ENCODE measurements at regions not wholly inside any gene's neighbourhood (a gene's known extent, or its start where the extent isn't known, plus 50 kb on each side); places are given as distances from the start of the nearest gene placed in this dataset.

DNA sequence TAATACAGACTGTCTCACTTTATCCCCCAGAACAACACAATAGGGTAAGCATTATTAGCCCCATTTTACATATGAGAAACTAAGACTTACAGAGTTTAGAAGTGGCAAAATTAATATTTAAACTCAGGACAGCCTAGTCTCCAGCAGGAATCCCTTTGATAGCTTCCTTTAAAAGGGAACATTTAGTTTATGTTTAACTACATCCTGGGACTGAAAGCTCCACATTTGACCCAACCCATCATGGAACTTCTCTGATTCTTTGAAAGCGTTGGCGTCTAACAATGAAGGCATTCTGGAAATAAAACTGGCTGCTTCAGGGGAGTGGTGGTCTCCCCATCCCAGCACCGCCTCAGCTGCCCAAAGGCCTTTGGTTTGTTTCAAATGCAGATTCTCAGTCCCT lies 250.6 kb upstream of the NFIA start:
- Histone ChIP-seq H3K27me3 (ENCODE audit: control insufficient read depth in 1 of 2, insufficient read depth in 1 of 2, low read length in 2 of 2) (peaks cover 4 to 5% of the 10 kb centered on the region in 2 experiments), H3K36me3 (ENCODE audit: control insufficient read depth in 1 of 2, insufficient read depth in 2 of 2, low read depth in 1 of 2, low read length in 2 of 2) (no peaks in the 10 kb centered on the region), H2BK120ac (ENCODE audit: low read depth, low read length) (no peak overlapping the region), H2AFZ (ENCODE audit: low read depth, low read length) (no peak overlapping the region), H2AK5ac (ENCODE audit: low read length, severe bottlenecking) (no peak overlapping the region), H4K91ac (ENCODE audit: low read length) (no peak overlapping the region), H3K79me1 (replicated peaks; ENCODE audit: low read length, poor library complexity, severe bottlenecking) (no peaks in the 10 kb centered on the region), H3K9ac (ENCODE audit: low read length) (no peak overlapping the region), H3K9me3 (ENCODE audit: control insufficient read depth, low read length) (no peaks in the 10 kb centered on the region), H3K14ac (ENCODE audit: low read length in 2 of 2) (no peak overlapping the region), H3K4me3 (ENCODE audit: insufficient read depth in 1 of 2, low read depth in 1 of 2, low read length in 2 of 2) (no peak overlapping the region), H3K4ac (ENCODE audit: low read depth in 1 of 2, low read length in 2 of 2) (no peak overlapping the region), H2BK5ac (ENCODE audit: low read depth, low read length, poor library complexity, severe bottlenecking) (peak overlapping the region; percentile 39), H2BK12ac (ENCODE audit: low read length in 2 of 2) (no peak overlapping the region), H3K4me2 (ENCODE audit: low read length, poor library complexity, severe bottlenecking) (peak overlapping the region; percentile 35), H3K27ac (ENCODE audit: low read length, poor library complexity, severe bottlenecking) (peak overlapping the region; percentile 18), H3K18ac (ENCODE audit: low read depth in 1 of 2, low read length in 2 of 2) (no peak overlapping the region), H3K4me1 (ENCODE audit: control insufficient read depth, insufficient read depth, low read depth, low read length) (peaks cover 5% of the 10 kb centered on the region), H4K8ac (ENCODE audit: low read length) (no peak overlapping the region), H3K23ac (ENCODE audit: low read length in 2 of 2) (no peak overlapping the region), H2BK15ac (ENCODE audit: low read depth, poor library complexity, severe bottlenecking) (no peak overlapping the region)
- WGBS, result 82% methylated on average over 3 of the region's 3 CpGs
- no peak for DNase-seq

DNA sequence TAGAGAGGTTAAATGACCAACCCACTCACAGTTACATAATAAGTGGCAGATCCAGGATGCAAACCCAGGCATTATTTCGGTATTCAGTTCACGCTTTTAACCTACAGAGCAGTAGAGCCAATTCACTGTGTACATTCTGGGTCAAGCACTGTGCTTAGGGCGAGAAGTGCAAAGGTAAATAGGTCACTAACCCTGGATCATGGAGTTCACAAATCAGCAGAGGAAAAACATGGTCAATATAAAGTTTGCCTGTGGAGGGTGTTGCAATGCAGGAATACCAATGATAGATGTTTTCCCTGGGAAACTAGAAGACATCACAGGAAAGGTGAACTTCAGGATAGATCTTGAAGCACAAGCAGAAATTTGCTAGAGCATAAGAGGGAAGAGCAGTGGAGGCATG lies 253.4 kb upstream of the NFIA start:
- no peak overlapping the region for H3K18ac ChIP-seq (ENCODE audit: low read depth in 1 of 2, low read length in 2 of 2)
- H3K4me3 ChIP-seq (ENCODE audit: insufficient read depth in 1 of 2, low read depth in 1 of 2, low read length in 2 of 2), result no peak overlapping the region
- no peak overlapping the region for H3K14ac ChIP-seq (ENCODE audit: low read length in 2 of 2)
- H3K36me3 ChIP-seq (ENCODE audit: control insufficient read depth in 1 of 2, insufficient read depth in 2 of 2, low read depth in 1 of 2, low read length in 2 of 2), result no peaks in the 10 kb centered on the region
- 82% methylated on average over 3 of the region's 3 CpGs for WGBS
- no peaks in the 10 kb centered on the region for H3K79me1 ChIP-seq (replicated peaks; ENCODE audit: low read length, poor library complexity, severe bottlenecking)
- no peak overlapping the region for H4K91ac ChIP-seq (ENCODE audit: low read length)
- no peak overlapping the region for H2BK15ac ChIP-seq (ENCODE audit: low read depth, poor library complexity, severe bottlenecking)
- no peak overlapping the region for H3K27ac ChIP-seq (ENCODE audit: low read length, poor library complexity, severe bottlenecking)
- H3K4me1 ChIP-seq (ENCODE audit: control insufficient read depth, insufficient read depth, low read depth, low read length), result peaks cover 5% of the 10 kb centered on the region
- H3K23ac ChIP-seq (ENCODE audit: low read length in 2 of 2), result no peak overlapping the region
- no peak overlapping the region for H3K9ac ChIP-seq (ENCODE audit: low read length)
- no peak overlapping the region for H2AK5ac ChIP-seq (ENCODE audit: low read length, severe bottlenecking)
- no peak overlapping the region for H3K4me2 ChIP-seq (ENCODE audit: low read length, poor library complexity, severe bottlenecking)
- no peak overlapping the region for H2BK12ac ChIP-seq (ENCODE audit: low read length in 2 of 2)
- H3K9me3 ChIP-seq (ENCODE audit: control insufficient read depth, low read length), result no peaks in the 10 kb centered on the region
- no peak overlapping the region for H2BK5ac ChIP-seq (ENCODE audit: low read depth, low read length, poor library complexity, severe bottlenecking)
- peaks cover 0 to 5% of the 10 kb centered on the region in 2 experiments for H3K27me3 ChIP-seq (ENCODE audit: control insufficient read depth in 1 of 2, insufficient read depth in 1 of 2, low read length in 2 of 2)
- no peak for DNase-seq
- H2AFZ ChIP-seq (ENCODE audit: low read depth, low read length), result no peak overlapping the region
- H4K8ac ChIP-seq (ENCODE audit: low read length), result no peak overlapping the region
- H2BK120ac ChIP-seq (ENCODE audit: low read depth, low read length), result no peak overlapping the region
- no peak overlapping the region for H3K4ac ChIP-seq (ENCODE audit: low read depth in 1 of 2, low read length in 2 of 2)

DNA sequence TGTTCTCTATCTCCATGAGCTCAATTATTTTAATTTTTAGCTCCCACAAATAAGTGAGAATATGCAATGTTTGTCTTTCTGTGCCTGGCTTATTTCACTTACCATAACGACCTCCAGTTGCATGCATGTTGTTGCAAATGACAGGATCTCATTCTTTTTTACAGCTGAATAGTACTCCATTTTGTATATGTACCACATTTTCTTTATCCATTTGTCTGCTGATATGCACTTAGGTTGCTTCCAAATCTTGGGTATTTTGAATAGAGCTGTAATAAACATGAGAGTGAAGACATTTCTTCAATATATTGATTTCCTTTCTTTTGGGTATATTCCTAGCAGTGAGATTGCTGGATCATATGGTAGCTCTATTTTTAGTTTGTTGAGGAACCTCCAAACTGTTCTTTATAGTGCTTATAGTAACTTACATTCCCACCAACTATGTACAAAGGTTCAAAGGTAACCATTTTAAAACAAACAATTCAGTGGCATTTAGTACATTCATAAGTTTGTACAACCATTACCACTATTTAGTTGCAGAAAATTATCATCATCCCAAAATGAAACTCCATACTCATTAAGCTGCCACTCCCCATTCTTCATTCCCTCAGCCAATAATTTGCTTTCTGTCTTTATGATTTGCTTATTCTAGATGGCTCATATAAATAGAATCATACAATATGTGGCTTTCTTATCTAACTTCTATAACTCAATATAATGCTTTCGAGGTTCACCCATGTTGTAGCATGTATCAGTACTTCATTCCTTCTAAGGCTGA lies 255.9 kb upstream of the NFIA start:
- H4K8ac ChIP-seq (ENCODE audit: low read length), result no peak overlapping the region
- no peak overlapping the region for H3K14ac ChIP-seq (ENCODE audit: low read length in 2 of 2)
- no peak overlapping the region for H2BK5ac ChIP-seq (ENCODE audit: low read depth, low read length, poor library complexity, severe bottlenecking)
- no peaks in the 10 kb centered on the region for H3K9me3 ChIP-seq (ENCODE audit: control insufficient read depth, low read length)
- no peak overlapping the region for H3K18ac ChIP-seq (ENCODE audit: low read depth in 1 of 2, low read length in 2 of 2)
- H3K27ac ChIP-seq (ENCODE audit: low read length, poor library complexity, severe bottlenecking), result no peak overlapping the region
- H2BK15ac ChIP-seq (ENCODE audit: low read depth, poor library complexity, severe bottlenecking), result no peak overlapping the region
- H3K4ac ChIP-seq (ENCODE audit: low read depth in 1 of 2, low read length in 2 of 2), result no peak overlapping the region
- H2AFZ ChIP-seq (ENCODE audit: low read depth, low read length), result no peak overlapping the region
- DNase-seq, result no peak
- peaks cover 3% of the 10 kb centered on the region for H3K4me1 ChIP-seq (ENCODE audit: control insufficient read depth, insufficient read depth, low read depth, low read length)
- no peak overlapping the region for H4K91ac ChIP-seq (ENCODE audit: low read length)
- H3K36me3 ChIP-seq (ENCODE audit: control insufficient read depth in 1 of 2, insufficient read depth in 2 of 2, low read depth in 1 of 2, low read length in 2 of 2), result no peaks in the 10 kb centered on the region
- H2BK12ac ChIP-seq (ENCODE audit: low read length in 2 of 2), result no peak overlapping the region
- H3K27me3 ChIP-seq (ENCODE audit: control insufficient read depth in 1 of 2, insufficient read depth in 1 of 2, low read length in 2 of 2), result no peaks in the 10 kb centered on the region
- H3K79me1 ChIP-seq (replicated peaks; ENCODE audit: low read length, poor library complexity, severe bottlenecking), result no peaks in the 10 kb centered on the region
- 75% methylated on average over 1 of the region's 2 CpGs for WGBS
- H3K9ac ChIP-seq (ENCODE audit: low read length), result no peak overlapping the region
- no peak overlapping the region for H2BK120ac ChIP-seq (ENCODE audit: low read depth, low read length)
- H3K4me3 ChIP-seq (ENCODE audit: insufficient read depth in 1 of 2, low read depth in 1 of 2, low read length in 2 of 2), result no peak overlapping the region
- H3K23ac ChIP-seq (ENCODE audit: low read length in 2 of 2), result no peak overlapping the region
- H3K4me2 ChIP-seq (ENCODE audit: low read length, poor library complexity, severe bottlenecking), result no peak overlapping the region
- no peak overlapping the region for H2AK5ac ChIP-seq (ENCODE audit: low read length, severe bottlenecking)

DNA sequence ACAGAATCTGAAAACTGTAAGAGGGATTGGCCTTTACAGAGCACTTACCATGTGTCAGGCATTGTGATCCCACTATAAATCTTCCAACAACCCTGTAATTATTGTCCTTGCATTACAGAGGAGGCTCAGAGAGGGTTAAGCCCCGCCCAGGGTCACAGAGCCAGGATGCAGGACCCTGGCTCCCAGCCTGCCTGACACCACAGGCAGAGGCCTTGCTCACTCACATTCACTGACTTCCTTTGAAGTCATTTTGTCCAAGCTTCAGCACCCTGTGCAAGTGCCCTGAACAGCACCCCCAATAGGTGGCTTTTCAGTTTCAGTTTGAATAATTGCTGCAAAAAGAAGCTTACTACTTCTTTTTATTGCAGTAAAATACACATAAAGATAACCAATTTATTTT lies 256.8 kb upstream of the NFIA start:
- no peaks in the 10 kb centered on the region for H3K27me3 ChIP-seq (ENCODE audit: control insufficient read depth in 1 of 2, insufficient read depth in 1 of 2, low read length in 2 of 2)
- H3K4me2 ChIP-seq (ENCODE audit: low read length, poor library complexity, severe bottlenecking), result no peak overlapping the region
- no peak overlapping the region for H3K27ac ChIP-seq (ENCODE audit: low read length, poor library complexity, severe bottlenecking)
- 67% methylated on average over 1 of the region's 1 CpG for WGBS
- no peak overlapping the region for H2BK5ac ChIP-seq (ENCODE audit: low read depth, low read length, poor library complexity, severe bottlenecking)
- H4K91ac ChIP-seq (ENCODE audit: low read length), result no peak overlapping the region
- H3K4me1 ChIP-seq (ENCODE audit: control insufficient read depth, insufficient read depth, low read depth, low read length), result no peaks in the 10 kb centered on the region
- no peak overlapping the region for H3K4ac ChIP-seq (ENCODE audit: low read depth in 1 of 2, low read length in 2 of 2)
- no peak overlapping the region for H3K18ac ChIP-seq (ENCODE audit: low read depth in 1 of 2, low read length in 2 of 2)
- no peak overlapping the region for H2AK5ac ChIP-seq (ENCODE audit: low read length, severe bottlenecking)
- no peak overlapping the region for H2BK15ac ChIP-seq (ENCODE audit: low read depth, poor library complexity, severe bottlenecking)
- no peak for DNase-seq
- H2BK120ac ChIP-seq (ENCODE audit: low read depth, low read length), result no peak overlapping the region
- no peaks in the 10 kb centered on the region for H3K36me3 ChIP-seq (ENCODE audit: control insufficient read depth in 1 of 2, insufficient read depth in 2 of 2, low read depth in 1 of 2, low read length in 2 of 2)
- no peak overlapping the region for H3K23ac ChIP-seq (ENCODE audit: low read length in 2 of 2)
- no peak overlapping the region for H2BK12ac ChIP-seq (ENCODE audit: low read length in 2 of 2)
- H3K79me1 ChIP-seq (replicated peaks; ENCODE audit: low read length, poor library complexity, severe bottlenecking), result no peaks in the 10 kb centered on the region
- H3K9ac ChIP-seq (ENCODE audit: low read length), result no peak overlapping the region
- no peak overlapping the region for H2AFZ ChIP-seq (ENCODE audit: low read depth, low read length)
- H3K14ac ChIP-seq (ENCODE audit: low read length in 2 of 2), result no peak overlapping the region
- H3K9me3 ChIP-seq (ENCODE audit: control insufficient read depth, low read length), result no peaks in the 10 kb centered on the region
- no peak overlapping the region for H3K4me3 ChIP-seq (ENCODE audit: insufficient read depth in 1 of 2, low read depth in 1 of 2, low read length in 2 of 2)
- H4K8ac ChIP-seq (ENCODE audit: low read length), result no peak overlapping the region
